Amniotic stem cell (primary cell): ENCODE measurements at regions not wholly inside any gene's neighbourhood (a gene's known extent, or its start where the extent isn't known, plus 50 kb on each side); places are given as distances from the start of the nearest gene placed in this dataset.
"Not testable (repeated sequence)": the region's sequence is repeated elsewhere in the genome, so short reads cannot be mapped to it uniquely, and the experiment has no call there.

ENCODE experiments used
- DNase-seq: peaks from one replicate; lab custom pipeline; 2025; lab: John Stamatoyannopoulos, UW

- DNase-seq: no peak
Observed at GRCh38 chr7:89771003-89771636, 383.1 kb upstream of the STEAP1 start.

DNA sequence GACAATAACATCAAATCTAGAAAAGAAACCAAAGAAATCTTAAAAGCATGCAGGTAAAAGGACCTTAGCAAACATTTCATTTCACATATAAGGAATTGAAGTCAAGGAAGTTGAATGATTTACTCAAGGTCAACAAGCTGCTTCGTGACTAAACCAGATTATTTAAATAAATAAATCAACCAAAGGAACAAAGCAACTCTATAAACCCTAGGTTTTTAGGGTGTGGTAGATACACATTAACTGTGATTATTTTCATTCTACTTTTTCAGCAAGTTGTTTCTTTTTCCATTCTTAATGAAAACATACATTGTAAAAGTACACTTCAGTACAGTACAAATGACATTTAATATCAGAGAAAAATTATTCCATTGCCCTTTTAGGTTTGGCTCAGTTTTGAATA is 382.0 kb upstream of the STEAP1 start:
- DNase-seq: no peak

DNA sequence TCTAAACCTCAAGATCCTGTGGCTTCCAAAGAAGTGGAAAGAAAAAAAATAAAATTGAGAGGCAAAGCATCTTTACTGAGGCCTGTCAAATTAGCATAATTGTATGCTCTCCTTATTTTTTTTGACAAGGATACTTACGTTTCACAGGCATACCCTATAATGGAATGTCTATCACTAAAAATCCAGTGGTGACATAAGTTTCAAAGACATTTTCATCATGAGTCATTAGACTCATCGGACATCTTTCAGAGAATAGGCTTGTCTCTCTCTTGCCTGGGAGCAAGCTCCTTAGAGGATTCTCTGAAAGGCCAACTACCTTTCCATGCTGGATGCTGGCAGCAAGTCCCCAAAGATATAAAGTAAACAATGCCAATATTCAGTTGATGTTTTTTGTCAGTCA is 380.7 kb upstream of the STEAP1 start:
- no peak for DNase-seq

DNA sequence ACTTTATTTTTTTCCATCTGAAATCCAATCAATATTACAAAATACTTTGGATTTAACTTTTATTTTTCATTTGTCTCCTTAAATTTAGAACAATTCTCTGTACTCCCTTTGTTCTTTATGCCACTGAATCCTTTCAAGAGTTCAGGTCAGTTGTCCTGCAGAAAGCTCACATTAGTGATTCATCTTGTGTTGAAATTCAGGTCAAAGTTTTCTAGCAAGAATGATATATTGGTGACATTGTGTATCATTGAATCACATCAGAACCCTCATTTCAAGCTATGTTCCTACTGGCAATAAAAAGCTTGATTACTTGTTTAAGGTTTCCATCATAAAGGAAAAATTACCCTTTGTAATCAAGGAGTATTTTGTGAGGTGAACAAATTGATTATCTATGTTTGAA is 378.8 kb upstream of the STEAP1 start:
- no peak for DNase-seq

- DNase-seq: no peak
Observed at GRCh38 chr7:89776980-89777379, 377.3 kb upstream of the STEAP1 start.

DNA sequence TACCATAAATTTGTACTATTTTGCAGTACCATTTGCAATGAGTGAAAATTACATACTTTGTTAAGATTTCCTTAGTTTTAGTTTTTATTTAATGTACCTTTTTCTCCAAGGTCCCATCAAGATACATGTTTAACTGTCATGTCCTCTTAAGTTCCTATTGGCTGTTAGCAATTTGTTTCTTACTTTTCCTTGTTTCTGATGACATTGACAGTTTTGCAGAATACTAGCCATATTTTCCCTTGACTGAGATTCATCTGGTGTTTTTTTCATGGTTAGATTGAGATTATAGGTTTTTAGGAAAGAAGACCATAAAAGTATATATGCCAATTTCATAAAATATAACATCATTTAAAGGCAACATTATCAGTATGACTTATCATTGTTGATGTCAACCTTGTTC is 376.8 kb upstream of the STEAP1 start:
- DNase-seq: no peak

DNA sequence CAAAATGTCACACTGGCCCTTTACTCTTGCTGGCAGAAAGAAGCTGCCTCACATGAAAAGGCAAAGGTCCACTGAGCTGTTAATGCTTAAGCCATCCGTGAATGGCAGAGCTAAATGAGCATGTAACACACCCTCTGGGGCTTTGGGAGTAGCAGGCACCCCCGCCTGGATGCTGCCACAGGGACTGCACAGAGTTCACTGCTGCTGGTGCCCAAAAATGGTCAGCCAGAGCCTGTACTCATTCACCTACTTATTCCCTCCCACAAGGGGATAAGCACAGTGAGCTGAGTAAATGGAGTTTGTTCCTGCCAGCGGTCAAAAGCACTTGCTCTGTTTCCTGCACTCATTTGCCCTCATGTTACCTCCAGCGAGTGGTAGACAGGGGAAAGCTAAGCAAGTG is 374.0 kb upstream of the STEAP1 start:
- DNase-seq: no peak

- DNase-seq: no peak
Observed at GRCh38 chr7:89796481-89796880, 357.8 kb upstream of the STEAP1 start.

- DNase-seq: no peak
Observed at GRCh38 chr7:89797965-89798598, 356.2 kb upstream of the STEAP1 start.

DNA sequence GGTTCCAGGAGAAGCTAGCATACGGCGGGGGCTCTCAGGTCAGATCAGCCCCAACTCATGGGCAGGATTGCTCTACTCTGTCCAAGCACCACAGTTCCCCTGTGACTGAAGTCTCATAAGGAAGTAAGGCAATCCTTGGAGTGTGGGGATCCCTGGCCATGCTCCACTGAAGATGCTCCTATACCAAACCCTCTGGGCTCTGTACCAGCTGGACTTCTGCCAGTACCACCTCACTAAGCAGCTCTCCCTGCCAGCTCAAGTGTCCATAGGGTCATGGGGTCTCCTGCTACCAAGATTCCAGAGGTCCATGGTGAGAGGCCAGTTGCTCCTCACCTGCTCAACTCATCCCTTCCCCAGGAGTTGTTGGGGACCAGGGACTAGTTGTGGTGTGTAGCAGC is 355.7 kb upstream of the STEAP1 start:
- DNase-seq: no peak

DNA sequence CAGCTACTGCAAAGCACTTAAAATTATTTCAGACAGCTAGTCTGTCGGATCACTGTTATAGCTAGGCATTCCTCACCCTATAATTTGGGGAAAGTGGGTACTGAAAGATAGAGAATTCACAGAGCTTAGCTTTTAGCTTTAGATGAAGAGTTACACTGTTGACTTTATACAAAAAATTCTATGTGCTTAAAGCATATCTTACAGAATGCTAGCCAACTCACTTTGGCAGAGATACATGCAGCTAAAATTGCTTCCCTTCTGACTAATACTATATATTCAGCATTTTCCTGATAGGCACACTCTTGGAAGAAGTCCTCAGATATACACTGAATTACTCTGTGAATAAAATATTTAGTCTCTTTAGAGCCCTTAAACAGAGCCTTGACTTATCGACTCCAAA is 353.5 kb upstream of the STEAP1 start:
- no peak for DNase-seq

- no peak for DNase-seq
Observed at GRCh38 chr7:89809291-89809690, 345.0 kb upstream of the STEAP1 start.

GRCh38 chr7:89813081-89813480 is 341.2 kb upstream of the STEAP1 start:
- no peak for DNase-seq

- DNase-seq: no peak
Observed at GRCh38 chr7:89826121-89826520, 328.1 kb upstream of the STEAP1 start.

GRCh38 chr7:89826557-89826956 is 327.7 kb upstream of the STEAP1 start:
- no peak for DNase-seq

- DNase-seq: no peak
Observed at GRCh38 chr7:89837515-89837914, 316.8 kb upstream of the STEAP1 start.

DNA sequence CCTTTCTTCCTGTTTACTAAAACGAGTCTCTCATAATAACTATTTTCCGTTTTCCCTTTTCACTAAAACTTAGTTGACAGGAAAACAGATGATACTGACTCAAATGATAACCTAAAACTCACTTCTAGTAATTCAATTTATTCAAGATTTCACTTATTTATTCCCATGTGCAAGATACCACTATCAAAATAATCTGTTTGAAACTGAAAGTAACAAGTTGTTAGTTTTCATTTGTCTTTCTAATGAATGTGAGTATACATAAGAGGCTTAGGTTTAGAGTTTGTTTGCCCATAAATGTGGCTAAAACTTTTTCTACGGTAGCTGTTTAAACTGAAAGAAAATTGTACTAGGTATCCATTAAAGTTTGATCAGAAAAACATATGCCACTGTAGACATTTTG is 314.9 kb upstream of the STEAP1 start:
- DNase-seq: no peak

DNA sequence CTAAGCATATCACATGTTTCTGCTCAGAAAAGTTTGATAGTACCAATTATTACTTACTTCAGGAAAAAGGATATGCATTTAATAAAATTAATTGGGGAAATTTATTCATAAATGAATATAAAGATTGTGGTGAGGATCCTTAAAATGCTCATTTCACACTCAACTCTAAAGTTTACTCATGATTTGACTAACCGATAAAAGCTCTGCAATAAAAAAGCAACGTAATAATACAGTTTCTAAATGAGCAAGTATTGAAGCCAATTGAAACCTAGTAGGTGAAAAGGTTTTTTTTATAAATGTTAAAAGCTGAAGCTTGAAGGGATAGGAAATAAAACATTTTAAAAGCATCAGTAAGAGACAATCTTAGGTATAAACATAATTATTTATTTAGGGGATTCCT is 308.3 kb upstream of the STEAP1 start:
- no peak for DNase-seq

GRCh38 chr7:89849052-89849451 is 305.2 kb upstream of the STEAP1 start:
- no peak for DNase-seq

DNA sequence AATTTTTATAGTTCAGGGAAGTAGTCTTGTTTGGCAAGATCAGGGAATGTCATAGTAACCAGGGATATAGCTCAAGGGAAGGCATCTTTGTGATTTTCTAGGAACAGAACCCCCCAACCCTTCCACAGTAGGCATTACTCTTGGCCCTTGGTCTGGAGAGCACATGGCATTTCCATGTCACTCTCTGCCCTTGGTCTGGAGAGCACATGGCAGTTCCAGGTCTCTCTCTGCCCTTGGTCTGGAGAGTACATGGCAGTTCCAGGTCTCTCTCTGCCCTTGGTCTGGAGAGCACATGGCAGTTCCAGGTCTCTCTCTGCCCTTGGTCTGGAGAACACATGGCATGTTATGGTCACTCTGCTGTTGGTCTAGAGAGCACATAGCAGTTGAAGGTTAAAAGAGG is 297.2 kb upstream of the STEAP1 start:
- DNase-seq: not testable (repeated sequence)

GRCh38 chr7:89857767-89858166 is 296.5 kb upstream of the STEAP1 start:
- DNase-seq: no peak

DNA sequence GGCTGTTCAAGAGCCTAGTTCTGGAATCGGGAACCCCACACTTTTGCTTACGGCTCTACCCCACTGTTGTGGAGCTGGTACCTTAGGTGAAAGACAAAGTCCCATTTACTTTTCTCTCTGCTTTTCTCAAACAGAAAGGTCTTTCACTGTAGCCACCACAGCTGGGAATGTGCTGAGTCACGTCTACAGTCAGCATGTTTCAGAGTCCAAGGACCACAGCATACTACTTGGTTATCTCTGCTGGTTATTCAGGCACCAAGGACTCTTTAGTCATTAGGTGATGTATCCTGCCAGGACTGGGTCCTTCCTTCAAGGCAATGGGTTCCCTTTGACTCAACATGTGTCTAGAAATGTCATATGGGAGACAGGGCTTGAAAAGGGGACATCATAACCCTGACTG is 266.8 kb upstream of the STEAP1 start:
- no peak for DNase-seq

DNA sequence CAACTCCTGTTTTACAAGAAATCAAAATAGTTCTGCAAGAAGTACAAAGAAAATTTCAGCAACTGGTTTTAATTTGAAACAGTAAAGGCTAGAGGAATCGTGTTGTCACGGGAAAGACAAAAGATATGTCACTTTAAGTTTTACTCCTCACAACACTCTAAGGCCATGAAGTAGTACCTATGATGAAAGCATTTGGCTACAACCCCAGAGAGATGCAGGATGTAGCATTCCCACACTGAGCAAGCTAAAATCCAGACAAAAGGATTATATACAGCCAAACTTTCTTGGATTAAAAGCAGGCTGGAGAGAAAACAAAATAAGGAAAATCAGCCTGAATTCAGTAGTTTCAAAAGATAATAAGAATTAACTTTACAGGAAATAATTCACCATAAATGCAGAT is 245.5 kb upstream of the STEAP1 start:
- no peak for DNase-seq

- DNase-seq: no peak
Observed at GRCh38 chr7:89914711-89915110, 239.6 kb upstream of the STEAP1 start.
